K562 (cell line): ENCODE measurements at regions not wholly inside any gene's neighbourhood (a gene's known extent, or its start where the extent isn't known, plus 50 kb on each side); places are given as distances from the start of the nearest gene placed in this dataset.

Experiments
- CTCF ChIP-seq, 3 experiments: IDR thresholded peaks in 2 of 3; conservative IDR thresholded peaks in 1 of 3; 2 replicates each; pipeline ENCODE4 v1.5.1; 2011 to 2012; ENCODE audit warnings: low read length in 3 of 3, mild to moderate bottlenecking in 3 of 3, control low read depth in 2 of 3, improper control_type of control experiment in 1 of 3, inconsistent platforms in 1 of 3, low read depth in 1 of 3, mixed read lengths in 1 of 3, moderate library complexity in 1 of 3; ENCODE audit not compliant: insufficient read depth in 2 of 3
- EZH2 ChIP-seq: IDR thresholded peaks from 2 replicates; pipeline ENCODE4 v1.6.1; 2012; ENCODE audit warnings: low read depth, mild to moderate bottlenecking, inconsistent platforms, low read length, borderline replicate concordance
- FOXP4 ChIP-seq: sonication (generic); formaldehyde crosslinking; IDR thresholded peaks from 2 replicates; pipeline ENCODE4 v1.8.0; 2022; ENCODE audit warnings: mild to moderate bottlenecking, missing genetic modification reagents, borderline replicate concordance
- MAFF ChIP-seq: IDR thresholded peaks from 2 replicates; pipeline ENCODE4 v1.6.1; 2012; ENCODE audit warnings: low read length, improper control_type of control experiment
- MTA1 ChIP-seq: fragments of 450-650 bp; IDR thresholded peaks from 2 replicates; pipeline ENCODE4 v1.6.1; 2017; ENCODE audit warnings: borderline replicate concordance
- POLR2A ChIP-seq: fragments of 450-650 bp; conservative IDR thresholded peaks from 2 replicates; pipeline ENCODE4 v1.6.1; 2016
- RAD21 ChIP-seq, 2 experiments: fragments of 250-450 bp in 1 of 2; fragments of 450-650 bp in 1 of 2; sonication (Bioruptor Pico) in 1 of 2; formaldehyde crosslinking in 1 of 2; IDR thresholded peaks in 1 of 2; conservative IDR thresholded peaks in 1 of 2; 2 replicates each; pipeline versions ENCODE4 v1.4.0 to v1.8.0; 2020 to 2022; ENCODE audit warnings: mild to moderate bottlenecking in 2 of 2, moderate library complexity in 1 of 2
- TFAP4 ChIP-seq: sonication (generic); formaldehyde crosslinking; IDR thresholded peaks from 2 replicates; pipeline ENCODE4 v1.8.0; 2022; ENCODE audit warnings: missing genetic modification reagents, mild to moderate bottlenecking, moderate library complexity, borderline replicate concordance

GRCh38 chr6:94361304-94362060, 942.1 kb upstream of the EPHA7 start:
- TF ChIP-seq RAD21 (CRISPR knock-in tag; conservative IDR thresholded peaks at IDR 0.05 in 1 of 2, IDR thresholded peaks at IDR 0.05 in 1 of 2) (no peak), EZH2 (no peak), MTA1 (no peak), MAFF (no peak), POLR2A (no peak), FOXP4 (no peak), TFAP4 (no peak), CTCF (IDR thresholded peaks at IDR 0.05 in 2 of 3, conservative IDR thresholded peaks at IDR 0.05 in 1 of 3; ENCODE audit: insufficient read depth in 2 of 3, low read depth in 1 of 3, low read length in 3 of 3) (no peak)
